H1 (cell line): ENCODE measurements at regions not wholly inside any gene's neighbourhood (a gene's known extent, or its start where the extent isn't known, plus 50 kb on each side); places are given as distances from the start of the nearest gene placed in this dataset.
"Not testable (repeated sequence)": the region's sequence is repeated elsewhere in the genome, so short reads cannot be mapped to it uniquely, and the experiment has no call there.

Experiments used
- EP300 ChIP-seq, 2 experiments: IDR thresholded peaks; 1 replicate in 1 of 2; 2 replicates in 1 of 2; pipeline ENCODE4 v1.6.1; 2011 to 2012; ENCODE audit warnings: low read depth in 2 of 2, low read length in 2 of 2, mild to moderate bottlenecking in 2 of 2, borderline replicate concordance in 1 of 2, inconsistent platforms in 1 of 2, moderate library complexity in 1 of 2
- JUN ChIP-seq: IDR thresholded peaks from 2 replicates; pipeline ENCODE4 v1.6.1; 2011; ENCODE audit warnings: low read depth, mild to moderate bottlenecking, improper control_type of control experiment, low read length
- TF ChIP-seq, protein P1 (sequence below), 3 experiments: IDR thresholded peaks; 1 replicate in 2 of 3; 2 replicates in 1 of 3; pipeline versions ENCODE4 v1.5.1 to v1.6.1; 2011; ENCODE audit warnings: low read length in 3 of 3, mild to moderate bottlenecking in 3 of 3, inconsistent platforms in 2 of 3, low read depth in 1 of 3, moderate library complexity in 1 of 3; ENCODE audit not compliant: insufficient read depth in 1 of 3; ENCODE audit errors: control extremely low read depth in 1 of 3

GRCh38 chr5:34189752-34190411 is 146.9 kb upstream of the C1QTNF3 start:
- not testable (repeated sequence) for TF ChIP-seq EP300 (IDR thresholded peaks at IDR 0.05; ENCODE audit: borderline replicate concordance in 1 of 2, low read depth in 2 of 2, low read length in 2 of 2); JUN
- TF ChIP-seq, protein P1, sequence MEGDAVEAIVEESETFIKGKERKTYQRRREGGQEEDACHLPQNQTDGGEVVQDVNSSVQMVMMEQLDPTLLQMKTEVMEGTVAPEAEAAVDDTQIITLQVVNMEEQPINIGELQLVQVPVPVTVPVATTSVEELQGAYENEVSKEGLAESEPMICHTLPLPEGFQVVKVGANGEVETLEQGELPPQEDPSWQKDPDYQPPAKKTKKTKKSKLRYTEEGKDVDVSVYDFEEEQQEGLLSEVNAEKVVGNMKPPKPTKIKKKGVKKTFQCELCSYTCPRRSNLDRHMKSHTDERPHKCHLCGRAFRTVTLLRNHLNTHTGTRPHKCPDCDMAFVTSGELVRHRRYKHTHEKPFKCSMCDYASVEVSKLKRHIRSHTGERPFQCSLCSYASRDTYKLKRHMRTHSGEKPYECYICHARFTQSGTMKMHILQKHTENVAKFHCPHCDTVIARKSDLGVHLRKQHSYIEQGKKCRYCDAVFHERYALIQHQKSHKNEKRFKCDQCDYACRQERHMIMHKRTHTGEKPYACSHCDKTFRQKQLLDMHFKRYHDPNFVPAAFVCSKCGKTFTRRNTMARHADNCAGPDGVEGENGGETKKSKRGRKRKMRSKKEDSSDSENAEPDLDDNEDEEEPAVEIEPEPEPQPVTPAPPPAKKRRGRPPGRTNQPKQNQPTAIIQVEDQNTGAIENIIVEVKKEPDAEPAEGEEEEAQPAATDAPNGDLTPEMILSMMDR (IDR thresholded peaks at IDR 0.05; ENCODE audit: control extremely low read depth in 1 of 3, insufficient read depth in 1 of 3, low read depth in 1 of 3, low read length in 3 of 3), result not testable (repeated sequence)
